ENCODE measurements at regions not wholly inside any gene's neighbourhood (a gene's known extent, or its start where the extent isn't known, plus 50 kb on each side); places are given as distances from the start of the nearest gene placed in this dataset.

GRCh38 chr16:17939122-17939536, 397.4 kb downstream of the NPIPA8 start:
- Histone ChIP-seq H3K4me1 (no peaks in the 10 kb centered on the region), H3K27ac (no peak overlapping the region), H3K4me3 (no peak overlapping the region), H3K9me3 (no peaks in the 10 kb centered on the region), H3K27me3 (no peaks in the 10 kb centered on the region), H3K36me3 (ENCODE audit: low read depth, missing control alignments) (no peaks in the 10 kb centered on the region)
- intact Hi-C loops (cut with DNase I; ENCODE audit: low total_unique reads), result no loop called here
- TF ChIP-seq POLR2A (IDR thresholded peaks at IDR 0.05) (no peak), CTCF (IDR thresholded peaks at IDR 0.05) (no peak)
- no peak for DNase-seq
- 10 to 17% methylated on average over 2 of the region's 2 CpGs for WGBS, 2 donors

GRCh38 chr16:17938546-17938945, 398.0 kb downstream of the NPIPA8 start:
- DNase-seq, result no peak
- WGBS, 2 donors, result 76 to 78% methylated on average over 3 of the region's 3 CpGs
- Histone ChIP-seq H3K4me3 (no peak overlapping the region), H3K9me3 (no peaks in the 10 kb centered on the region), H3K27ac (no peak overlapping the region), H3K27me3 (no peaks in the 10 kb centered on the region), H3K4me1 (no peaks in the 10 kb centered on the region), H3K36me3 (ENCODE audit: low read depth, missing control alignments) (no peaks in the 10 kb centered on the region)
- intact Hi-C loops (cut with DNase I; ENCODE audit: low total_unique reads), result no loop called here
- TF ChIP-seq CTCF (IDR thresholded peaks at IDR 0.05), result no peak
- TF ChIP-seq POLR2A (IDR thresholded peaks at IDR 0.05), result no peak

- Histone ChIP-seq H3K36me3 (ENCODE audit: low read depth, missing control alignments) (no peaks in the 10 kb centered on the region), H3K4me3 (no peak overlapping the region), H3K9me3 (no peaks in the 10 kb centered on the region), H3K27me3 (no peaks in the 10 kb centered on the region), H3K27ac (no peak overlapping the region), H3K4me1 (no peaks in the 10 kb centered on the region)
- DNase-seq, result no peak
- 67 to 77% methylated on average over 6 of the region's 6 CpGs for WGBS, 2 donors
- TF ChIP-seq CTCF (IDR thresholded peaks at IDR 0.05), result no peak
- TF ChIP-seq POLR2A (IDR thresholded peaks at IDR 0.05), result no peak
- intact Hi-C loops (cut with DNase I; ENCODE audit: low total_unique reads), result no loop called here
Measured at GRCh38 chr16:17936766-17937402, 399.7 kb downstream of the NPIPA8 start.

DNA sequence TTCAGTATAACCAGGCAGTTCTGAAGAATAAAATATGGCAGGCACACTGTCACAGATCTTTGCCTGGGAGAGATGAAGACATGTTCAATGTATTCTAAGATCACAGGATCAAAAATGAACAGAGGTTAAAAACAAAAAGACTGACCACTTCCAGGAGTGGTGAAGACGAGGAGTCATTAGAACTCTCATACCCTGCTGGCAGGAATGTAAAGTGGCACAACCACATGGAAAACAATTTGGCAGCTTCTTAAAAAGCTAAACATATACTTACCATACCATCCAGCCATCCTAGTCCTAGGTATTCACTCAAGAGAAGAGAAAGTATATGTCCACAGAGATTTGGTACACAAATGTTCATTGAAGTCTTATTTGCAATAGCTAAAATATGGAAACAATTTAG, 406.3 kb downstream of the NPIPA8 start:
- DNase-seq, result no peak
- H3K4me1 ChIP-seq, result no peaks in the 10 kb centered on the region
- no peak overlapping the region for H3K4me3 ChIP-seq
- TF ChIP-seq POLR2A (IDR thresholded peaks at IDR 0.05), result no peak
- TF ChIP-seq CTCF (IDR thresholded peaks at IDR 0.05), result no peak
- no peaks in the 10 kb centered on the region for H3K36me3 ChIP-seq (ENCODE audit: low read depth, missing control alignments)
- no peaks in the 10 kb centered on the region for H3K9me3 ChIP-seq
- H3K27me3 ChIP-seq, result no peaks in the 10 kb centered on the region
- H3K27ac ChIP-seq, result no peak overlapping the region
- WGBS, 2 donors, result 67 to 91% methylated on average over 1 of the region's 1 CpG
- intact Hi-C loops (cut with DNase I; ENCODE audit: low total_unique reads), result no loop called here

DNA sequence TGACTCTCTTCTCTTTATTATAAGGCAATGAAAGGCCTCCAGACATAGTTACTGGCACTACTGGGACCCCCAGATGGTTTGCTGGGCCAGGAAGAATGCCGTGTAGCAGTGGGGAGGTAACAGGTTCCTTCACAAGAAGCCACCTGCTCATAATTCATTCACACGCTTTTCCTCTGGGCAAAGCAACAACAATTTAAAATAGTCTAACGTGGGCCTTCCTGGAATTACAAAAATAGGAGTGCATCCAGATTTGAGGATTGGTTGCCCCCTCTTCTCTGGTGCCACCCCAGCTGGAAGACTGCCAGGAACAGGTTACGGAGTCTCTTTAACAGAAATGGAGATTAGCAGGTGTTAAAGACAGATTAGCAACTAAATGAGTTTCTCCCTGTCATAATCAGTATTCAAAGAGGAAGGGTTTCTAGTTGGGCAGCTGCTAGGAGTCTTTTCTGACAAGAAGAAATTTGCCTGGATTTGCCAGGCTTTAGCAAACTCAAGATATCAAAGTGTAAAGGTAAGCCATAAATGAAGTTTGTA, 409.6 kb downstream of the NPIPA8 start:
- Histone ChIP-seq H3K27me3 (no peaks in the 10 kb centered on the region), H3K27ac (no peak overlapping the region), H3K36me3 (ENCODE audit: low read depth, missing control alignments) (no peaks in the 10 kb centered on the region), H3K4me1 (no peaks in the 10 kb centered on the region), H3K4me3 (no peak overlapping the region), H3K9me3 (no peaks in the 10 kb centered on the region)
- 54 to 56% methylated on average over 4 of the region's 4 CpGs for WGBS, 2 donors
- intact Hi-C loops (cut with DNase I; ENCODE audit: low total_unique reads), result no loop called here
- no peak for TF ChIP-seq POLR2A (IDR thresholded peaks at IDR 0.05)
- no peak for TF ChIP-seq CTCF (IDR thresholded peaks at IDR 0.05)
- DNase-seq, result no peak
